ENCODE measurements at regions not wholly inside any gene's neighbourhood (a gene's known extent, or its start where the extent isn't known, plus 50 kb on each side); places are given as distances from the start of the nearest gene placed in this dataset.

- TF ChIP-seq CTCF (IDR thresholded peaks at IDR 0.05; ENCODE audit: low read depth, low read length, missing input control) (peak; percentile 36), RAD21 (IDR thresholded peaks at IDR 0.05) (peak; percentile 75 to 78), FOXA2 (IDR thresholded peaks at IDR 0.05) (no peak), JUND (IDR thresholded peaks at IDR 0.05) (no peak), MAX (IDR thresholded peaks at IDR 0.05) (no peak)
- TF ChIP-seq, protein P1, sequence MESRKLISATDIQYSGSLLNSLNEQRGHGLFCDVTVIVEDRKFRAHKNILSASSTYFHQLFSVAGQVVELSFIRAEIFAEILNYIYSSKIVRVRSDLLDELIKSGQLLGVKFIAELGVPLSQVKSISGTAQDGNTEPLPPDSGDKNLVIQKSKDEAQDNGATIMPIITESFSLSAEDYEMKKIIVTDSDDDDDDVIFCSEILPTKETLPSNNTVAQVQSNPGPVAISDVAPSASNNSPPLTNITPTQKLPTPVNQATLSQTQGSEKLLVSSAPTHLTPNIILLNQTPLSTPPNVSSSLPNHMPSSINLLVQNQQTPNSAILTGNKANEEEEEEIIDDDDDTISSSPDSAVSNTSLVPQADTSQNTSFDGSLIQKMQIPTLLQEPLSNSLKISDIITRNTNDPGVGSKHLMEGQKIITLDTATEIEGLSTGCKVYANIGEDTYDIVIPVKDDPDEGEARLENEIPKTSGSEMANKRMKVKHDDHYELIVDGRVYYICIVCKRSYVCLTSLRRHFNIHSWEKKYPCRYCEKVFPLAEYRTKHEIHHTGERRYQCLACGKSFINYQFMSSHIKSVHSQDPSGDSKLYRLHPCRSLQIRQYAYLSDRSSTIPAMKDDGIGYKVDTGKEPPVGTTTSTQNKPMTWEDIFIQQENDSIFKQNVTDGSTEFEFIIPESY (IDR thresholded peaks at IDR 0.05): no peak
These were observed 149.8 kb downstream of the XPNPEP1 start for GRCh38 chr10:109773288-109774120.

Data from liver (tissue), 3 donors.